Type B pancreatic cell (in vitro differentiated cells): ENCODE measurements at regions not wholly inside any gene's neighbourhood (a gene's known extent, or its start where the extent isn't known, plus 50 kb on each side); places are given as distances from the start of the nearest gene placed in this dataset.

Experiments
- DNase-seq: peaks from one replicate; pipeline ENCODE4 v3.0.0; 2021; ENCODE audit warnings: mixed read lengths; ENCODE audit not compliant: unreplicated experiment; ENCODE audit errors: extremely low spot score
- H3K27ac Mint-ChIP-seq: 2 replicates; pipeline ENCODE4 v1.8.0; 2021; ENCODE audit warnings: mild to moderate bottlenecking, mixed read lengths
- H3K27me3 Mint-ChIP-seq: 2 replicates; pipeline ENCODE4 v1.8.0; 2021; ENCODE audit warnings: mixed read lengths
- H3K36me3 Mint-ChIP-seq: 2 replicates; pipeline ENCODE4 v1.8.0; 2021; ENCODE audit warnings: mixed read lengths
- H3K4me1 Mint-ChIP-seq: one replicate; pipeline ENCODE4 v1.8.0; 2021; ENCODE audit warnings: mixed read lengths; ENCODE audit not compliant: unreplicated experiment
- H3K4me3 Mint-ChIP-seq: 2 replicates; pipeline ENCODE4 v1.8.0; 2021; ENCODE audit warnings: mild to moderate bottlenecking, mixed read lengths
- H3K9me3 Mint-ChIP-seq: 2 replicates; pipeline ENCODE4 v1.8.0; 2021; ENCODE audit warnings: mixed read lengths
- CTCF ChIP-seq: fragments of 200-600 bp; sonication (generic); conservative IDR thresholded peaks from 2 replicates; pipeline ENCODE4 v1.5.0; 2021; ENCODE audit warnings: antibody characterized with exemption, mild to moderate bottlenecking

- Mint-ChIP-seq H3K27ac (no peak overlapping the region), H3K4me1 (no peaks in the 10 kb centered on the region), H3K27me3 (no peaks in the 10 kb centered on the region), H3K9me3 (no peaks in the 10 kb centered on the region), H3K4me3 (no peak overlapping the region), H3K36me3 (no peaks in the 10 kb centered on the region)
- no peak for TF ChIP-seq CTCF
- DNase-seq: no peak
These were observed 79.9 kb upstream of the UBAC2 start for GRCh38 chr13:99120751-99121150.

DNA sequence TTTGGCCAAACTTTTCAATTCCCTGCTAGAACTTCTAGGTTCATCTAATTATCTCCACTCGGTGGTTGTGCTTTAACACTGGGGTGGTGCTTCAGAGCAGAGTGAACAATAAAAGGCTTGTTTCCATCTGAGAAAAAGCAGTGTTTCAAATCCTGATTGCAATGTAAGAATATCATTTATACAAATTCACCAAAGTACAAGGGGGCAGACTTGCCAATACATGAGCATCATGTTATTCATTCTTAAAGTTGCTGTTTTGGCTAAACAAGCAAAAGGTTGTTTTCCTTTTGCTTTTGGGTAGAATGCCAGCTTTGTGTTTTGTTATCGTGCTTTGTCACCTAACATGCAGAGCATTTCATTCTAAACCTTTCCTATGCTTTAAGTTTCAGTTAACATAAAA, 78.5 kb upstream of the UBAC2 start:
- no peaks in the 10 kb centered on the region for H3K27me3 Mint-ChIP-seq

GRCh38 chr13:99123101-99124045, 77.3 kb upstream of the UBAC2 start:
- Mint-ChIP-seq H3K27ac (no peak overlapping the region), H3K36me3 (no peaks in the 10 kb centered on the region), H3K4me1 (no peaks in the 10 kb centered on the region), H3K27me3 (no peaks in the 10 kb centered on the region), H3K9me3 (no peaks in the 10 kb centered on the region), H3K4me3 (no peak overlapping the region)
- no peak for TF ChIP-seq CTCF
- no peak for DNase-seq

More for the DNA sequence above, 78.5 kb upstream of the UBAC2 start:
- Mint-ChIP-seq H3K4me3 (no peak overlapping the region), H3K27ac (no peak overlapping the region), H3K36me3 (no peaks in the 10 kb centered on the region), H3K4me1 (no peaks in the 10 kb centered on the region), H3K9me3 (no peaks in the 10 kb centered on the region)
- no peak for TF ChIP-seq CTCF
- DNase-seq: no peak

DNA sequence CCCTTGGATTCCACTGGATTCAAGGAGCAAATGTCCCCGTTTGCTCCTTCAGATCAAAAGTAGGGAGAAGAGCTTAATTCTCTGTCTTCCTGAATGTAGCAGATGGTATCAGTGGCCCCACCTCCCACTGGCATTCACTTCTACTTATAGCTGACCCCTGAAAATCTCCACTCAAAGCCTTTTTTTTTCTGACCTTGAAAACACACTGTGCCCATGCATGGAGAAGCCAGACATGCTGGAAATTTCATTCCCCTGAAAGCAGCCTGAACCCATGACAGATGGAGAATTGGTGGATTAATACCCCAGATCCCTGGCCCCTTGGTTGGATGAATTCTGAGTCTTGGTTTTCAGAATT, 76.6 kb upstream of the UBAC2 start:
- Mint-ChIP-seq H3K9me3 (no peaks in the 10 kb centered on the region), H3K4me3 (no peak overlapping the region), H3K36me3 (no peaks in the 10 kb centered on the region), H3K27me3 (no peaks in the 10 kb centered on the region), H3K4me1 (no peaks in the 10 kb centered on the region), H3K27ac (no peak overlapping the region)
- no peak for DNase-seq
- TF ChIP-seq CTCF: no peak

GRCh38 chr13:99124794-99125316, 75.8 kb upstream of the UBAC2 start:
- no peak for DNase-seq
- H3K36me3 Mint-ChIP-seq: no peaks in the 10 kb centered on the region
- H3K4me1 Mint-ChIP-seq: no peaks in the 10 kb centered on the region
- no peaks in the 10 kb centered on the region for H3K9me3 Mint-ChIP-seq
- TF ChIP-seq CTCF: no peak
- H3K27me3 Mint-ChIP-seq: no peaks in the 10 kb centered on the region
- no peak overlapping the region for H3K27ac Mint-ChIP-seq
- H3K4me3 Mint-ChIP-seq: no peak overlapping the region
